ENCODE measurements at regions not wholly inside any gene's neighbourhood (a gene's known extent, or its start where the extent isn't known, plus 50 kb on each side); places are given as distances from the start of the nearest gene placed in this dataset.

DNA sequence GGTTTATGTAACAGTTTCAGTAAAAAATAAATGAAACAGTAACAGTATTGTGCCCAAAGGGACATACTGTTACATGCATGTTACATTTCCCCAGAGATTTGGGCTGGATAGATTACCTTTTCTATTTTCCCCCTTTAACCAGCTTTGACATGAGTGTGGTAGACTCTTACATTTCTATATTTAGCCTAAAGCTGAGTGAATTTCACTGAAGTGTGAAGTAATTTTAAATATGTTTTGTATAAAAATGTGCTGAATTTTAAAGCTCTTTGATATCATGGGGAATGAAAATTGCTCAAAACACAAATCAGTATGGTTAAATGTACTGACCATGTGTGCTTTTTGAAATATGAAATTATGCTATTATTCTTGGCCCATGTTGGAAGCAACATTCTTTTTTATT lies 122.3 kb upstream of the CDH10 start:
- TF ChIP-seq CTCF (IDR thresholded peaks at IDR 0.05; ENCODE audit: low read depth, low read length, missing control alignments) = no peak
- no peak overlapping the region for H3K4me3 ChIP-seq (replicated peaks; ENCODE audit: low read depth, low read length)
- no peak for DNase-seq (ENCODE audit: extremely low read depth, low read depth)

DNA sequence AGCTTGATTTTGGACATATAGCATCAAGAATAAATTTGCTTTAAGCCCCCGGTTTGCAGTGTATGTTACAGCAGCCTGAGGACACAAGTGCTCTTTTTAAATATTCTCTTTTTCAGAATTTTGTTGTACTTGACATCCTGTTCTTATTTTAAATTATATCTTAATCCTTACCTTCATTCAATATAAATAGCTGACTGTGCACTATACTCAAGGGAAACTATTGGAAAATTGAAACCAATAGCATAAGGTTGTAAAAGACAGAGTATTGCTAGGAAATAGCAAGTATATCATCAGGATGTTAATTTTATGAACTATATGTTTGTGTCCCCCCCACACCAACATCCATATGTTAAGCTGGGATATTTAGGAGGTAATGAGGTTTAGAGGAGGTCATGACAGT lies 120.4 kb upstream of the CDH10 start:
- no peak for DNase-seq (ENCODE audit: extremely low read depth, low read depth)
- H3K4me3 ChIP-seq (replicated peaks; ENCODE audit: low read depth, low read length) = no peak overlapping the region
- TF ChIP-seq CTCF (IDR thresholded peaks at IDR 0.05; ENCODE audit: low read depth, low read length, missing control alignments) = no peak

DNA sequence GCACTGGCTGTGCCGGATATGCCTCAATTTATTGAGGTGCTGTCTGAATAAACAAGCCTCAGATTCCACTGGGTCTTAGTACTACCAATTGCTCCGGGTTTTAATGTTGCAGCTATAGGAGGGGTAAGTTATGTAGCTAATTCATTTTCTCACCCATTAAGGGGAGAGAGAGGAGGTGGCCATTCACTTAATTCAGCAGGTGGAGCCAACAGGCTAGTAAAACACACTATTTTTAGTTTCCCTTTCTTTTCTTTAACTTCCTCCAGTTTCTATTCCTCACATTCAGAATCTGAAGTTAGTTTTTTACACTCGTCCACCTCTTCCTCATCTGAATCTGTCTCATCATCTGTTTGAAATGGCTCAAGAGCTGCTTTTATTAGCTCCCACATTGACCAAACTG lies 105.6 kb upstream of the CDH10 start:
- no peak for TF ChIP-seq CTCF (IDR thresholded peaks at IDR 0.05; ENCODE audit: low read depth, low read length, missing control alignments)
- H3K4me3 ChIP-seq (replicated peaks; ENCODE audit: low read depth, low read length) = no peak overlapping the region
- no peak for DNase-seq (ENCODE audit: extremely low read depth, low read depth)

DNA sequence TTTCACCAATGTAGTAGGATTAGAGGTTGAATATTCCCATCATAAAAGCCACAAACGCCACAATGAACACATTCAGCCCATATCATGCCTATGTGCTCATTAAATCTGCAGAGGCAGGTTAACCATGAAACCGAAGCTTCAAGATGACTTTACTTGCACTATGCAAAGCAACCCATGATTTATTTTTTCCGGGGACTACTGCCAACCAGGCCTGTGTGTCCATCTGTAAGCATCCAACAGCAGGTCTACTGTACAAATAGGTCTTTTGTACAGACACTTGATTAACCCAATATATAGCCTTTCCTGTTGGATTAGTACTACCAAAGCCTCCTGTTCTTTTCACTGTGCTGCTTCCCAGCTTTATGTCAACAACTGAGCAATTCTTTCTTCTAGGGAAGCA lies 104.9 kb upstream of the CDH10 start:
- H3K4me3 ChIP-seq (replicated peaks; ENCODE audit: low read depth, low read length) = no peak overlapping the region
- no peak for DNase-seq (ENCODE audit: extremely low read depth, low read depth)
- no peak for TF ChIP-seq CTCF (IDR thresholded peaks at IDR 0.05; ENCODE audit: low read depth, low read length, missing control alignments)

- TF ChIP-seq CTCF (IDR thresholded peaks at IDR 0.05; ENCODE audit: low read depth, low read length, missing control alignments) = no peak
These were observed 102.5 kb upstream of the CDH10 start for GRCh38 chr5:24747327-24747726.

DNA sequence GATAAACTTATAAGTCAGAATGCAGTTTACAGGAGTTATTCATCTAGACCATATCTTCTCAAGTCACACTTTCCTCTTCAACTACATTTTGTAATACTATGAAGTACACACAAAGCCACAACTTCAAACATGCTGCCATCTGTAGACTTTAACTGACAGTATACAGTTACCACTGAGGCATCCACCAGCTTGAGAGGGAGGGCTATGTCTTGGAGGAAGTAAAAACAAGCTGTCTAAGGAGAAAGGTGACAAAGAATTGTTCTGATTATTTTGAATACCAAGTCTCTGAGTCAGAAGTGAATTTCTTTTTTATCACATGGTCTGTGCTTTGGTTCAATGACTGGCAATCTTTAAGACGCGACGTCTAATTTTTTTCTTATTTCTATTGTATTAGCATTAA lies 97.6 kb upstream of the CDH10 start:
- H3K4me3 ChIP-seq (replicated peaks; ENCODE audit: low read depth, low read length) = no peak overlapping the region
- TF ChIP-seq CTCF (IDR thresholded peaks at IDR 0.05; ENCODE audit: low read depth, low read length, missing control alignments) = no peak
- DNase-seq (ENCODE audit: extremely low read depth, low read depth) = no peak

More at GRCh38 chr5:24747327-24747726, 102.5 kb upstream of the CDH10 start:
- no peak overlapping the region for H3K4me3 ChIP-seq (replicated peaks; ENCODE audit: low read depth, low read length)
- DNase-seq (ENCODE audit: extremely low read depth, low read depth) = no peak

GRCh38 chr5:24737163-24737562 lies 92.4 kb upstream of the CDH10 start:
- no peak overlapping the region for H3K4me3 ChIP-seq (replicated peaks; ENCODE audit: low read depth, low read length)
- TF ChIP-seq CTCF (IDR thresholded peaks at IDR 0.05; ENCODE audit: low read depth, low read length, missing control alignments) = no peak
- DNase-seq (ENCODE audit: extremely low read depth, low read depth) = no peak

All from HFF-Myc (cell line).